HG02642 (cell line): ENCODE measurements at regions not wholly inside any gene's neighbourhood (a gene's known extent, or its start where the extent isn't known, plus 50 kb on each side); places are given as distances from the start of the nearest gene placed in this dataset.
"Not testable (repeated sequence)": the region's sequence is repeated elsewhere in the genome, so short reads cannot be mapped to it uniquely, and the experiment has no call there.

ENCODE experiments used
- ATAC-seq: cut with Tn5 transposase; IDR thresholded peaks from one replicate; pipeline ENCODE4 v1.9.1; 2021; ENCODE audit warnings: mild to moderate bottlenecking; ENCODE audit not compliant: unreplicated experiment, poor library complexity

- ATAC-seq = no peak
Observed at GRCh38 chr1:104630567-104631149, 881.0 kb downstream of the AMY1C start.

DNA sequence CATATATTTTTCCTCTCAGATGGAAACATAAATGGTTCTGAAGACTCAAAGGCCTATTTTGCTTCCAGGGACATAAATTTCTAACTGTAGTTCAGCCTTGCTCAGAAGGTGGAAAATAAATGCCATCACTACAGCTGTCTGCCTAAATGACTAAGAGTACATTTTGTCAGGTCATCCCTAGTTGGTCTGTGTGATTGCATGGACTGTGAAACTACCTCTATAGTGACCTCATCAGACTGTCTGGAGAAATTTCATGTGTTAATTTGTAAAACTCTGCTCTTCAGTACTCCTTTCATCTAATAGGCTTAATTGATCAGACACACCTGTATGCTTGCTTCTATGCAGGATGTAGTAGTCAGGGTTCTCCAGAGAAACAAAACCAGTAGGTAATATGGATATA lies 886.9 kb downstream of the AMY1C start:
- peak; percentile 50 for ATAC-seq

GRCh38 chr1:104646233-104646632 lies 896.5 kb downstream of the AMY1C start:
- ATAC-seq = no peak

DNA sequence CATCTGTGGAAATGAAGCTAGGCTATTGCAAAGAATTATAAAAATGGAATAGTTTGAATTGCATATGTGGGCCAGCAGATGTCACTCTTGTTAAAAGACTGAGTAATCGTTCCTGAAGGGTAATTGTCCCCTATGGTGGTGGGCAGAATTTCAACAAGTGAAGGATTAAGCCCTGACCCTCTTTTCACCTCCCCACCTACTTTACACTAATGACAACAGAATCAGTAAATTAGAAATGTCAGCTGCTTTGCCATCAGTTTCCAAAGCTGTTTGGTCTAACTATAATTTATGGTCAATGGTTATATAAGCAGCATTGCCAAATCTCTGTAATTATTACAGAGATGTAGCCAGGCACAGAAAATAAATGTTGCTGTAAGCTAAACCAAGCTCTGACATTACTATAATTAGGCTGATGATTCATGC lies 898.6 kb downstream of the AMY1C start:
- ATAC-seq = peak; percentile 73

DNA sequence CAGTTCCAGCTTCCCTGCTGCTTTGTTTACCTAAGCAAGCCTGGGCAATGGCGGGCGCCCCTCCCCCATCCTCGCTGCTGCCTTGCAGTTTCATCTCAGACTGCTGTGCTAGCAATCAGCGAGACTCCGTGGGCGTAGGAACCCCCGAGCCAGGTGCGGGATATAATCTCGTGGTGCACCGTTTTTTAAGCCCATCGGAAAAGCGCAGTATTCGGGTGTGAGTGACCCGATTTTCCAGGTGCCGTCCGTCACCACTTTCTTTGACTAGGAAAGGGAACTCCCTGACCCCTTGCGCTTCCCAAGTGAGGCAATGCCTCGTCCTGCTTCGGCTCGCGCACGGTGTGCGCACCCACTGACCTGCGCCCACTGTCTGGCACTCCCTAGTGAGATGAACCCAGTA lies 914.7 kb downstream of the AMY1C start:
- ATAC-seq = not testable (repeated sequence)

GRCh38 chr1:104665300-104665699 lies 915.6 kb downstream of the AMY1C start:
- no peak for ATAC-seq

DNA sequence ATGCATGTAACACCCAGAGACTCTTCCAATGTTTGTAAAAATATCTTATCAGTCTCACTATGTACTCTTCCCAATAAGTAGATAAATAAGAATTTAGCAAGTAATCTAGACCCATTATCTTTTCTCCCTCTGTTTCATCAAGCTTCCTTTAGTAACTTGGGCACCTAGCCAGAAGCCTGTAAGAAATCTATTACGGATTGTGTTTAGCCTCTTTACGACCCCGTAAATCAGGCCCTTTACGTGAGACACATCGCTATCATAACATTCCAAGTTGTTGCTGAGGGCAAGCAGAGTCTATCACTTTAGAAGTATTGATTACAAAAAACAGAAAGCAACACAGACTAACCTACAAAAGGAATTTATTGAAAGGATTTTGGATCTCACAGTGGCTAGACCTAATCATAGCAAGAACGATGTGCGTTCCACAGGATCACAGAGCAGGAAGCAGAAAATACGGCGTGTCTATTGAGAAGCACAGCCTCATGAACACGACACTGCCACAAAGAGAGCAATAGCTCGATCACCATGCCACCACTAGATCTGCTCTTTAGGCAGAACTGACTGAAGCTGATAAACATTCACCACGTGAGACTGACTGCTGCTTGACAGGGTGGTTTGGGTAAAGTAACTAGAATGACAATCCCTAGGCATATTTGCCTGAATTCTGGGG lies 922.1 kb downstream of the AMY1C start:
- no peak for ATAC-seq

- no peak for ATAC-seq
Observed at GRCh38 chr1:104699433-104699832, 949.7 kb downstream of the AMY1C start.

GRCh38 chr1:104702731-104703130 lies 953.0 kb downstream of the AMY1C start:
- no peak for ATAC-seq

DNA sequence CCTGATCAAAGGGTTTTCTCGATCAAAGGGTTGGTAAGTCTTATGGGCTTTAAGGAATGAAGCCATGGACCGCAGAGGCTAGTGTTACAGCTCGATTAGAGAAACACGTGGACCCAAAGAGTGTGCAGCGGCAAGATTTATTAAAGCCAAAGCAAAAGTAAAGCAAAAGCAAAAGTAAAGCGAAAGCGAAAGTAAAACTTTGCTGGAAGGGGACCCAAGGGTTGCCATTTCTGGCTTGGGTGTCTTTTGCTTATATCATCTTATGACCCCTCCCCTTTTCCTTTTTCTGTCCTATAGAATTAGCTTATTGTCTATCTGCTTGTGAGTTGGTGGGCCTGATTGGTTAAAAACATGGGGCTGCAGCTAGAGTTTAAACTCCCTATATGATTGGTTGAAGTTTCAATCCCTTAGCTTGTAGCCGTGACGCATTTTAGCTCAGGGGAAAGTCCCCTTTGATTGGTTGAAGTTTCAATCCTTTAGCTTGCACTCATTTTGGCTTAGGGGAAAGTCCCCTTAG lies 957.0 kb downstream of the AMY1C start:
- peak; percentile 70 for ATAC-seq

- ATAC-seq = no peak
Observed at GRCh38 chr1:104718752-104719151, 969.1 kb downstream of the AMY1C start.

- ATAC-seq = no peak
Observed at GRCh38 chr1:104720741-104721140, 971.0 kb downstream of the AMY1C start.

- ATAC-seq = no peak
Observed at GRCh38 chr1:104726917-104727316, 977.2 kb downstream of the AMY1C start.

- no peak for ATAC-seq
Observed at GRCh38 chr1:104733866-104734265, 984.2 kb downstream of the AMY1C start.

DNA sequence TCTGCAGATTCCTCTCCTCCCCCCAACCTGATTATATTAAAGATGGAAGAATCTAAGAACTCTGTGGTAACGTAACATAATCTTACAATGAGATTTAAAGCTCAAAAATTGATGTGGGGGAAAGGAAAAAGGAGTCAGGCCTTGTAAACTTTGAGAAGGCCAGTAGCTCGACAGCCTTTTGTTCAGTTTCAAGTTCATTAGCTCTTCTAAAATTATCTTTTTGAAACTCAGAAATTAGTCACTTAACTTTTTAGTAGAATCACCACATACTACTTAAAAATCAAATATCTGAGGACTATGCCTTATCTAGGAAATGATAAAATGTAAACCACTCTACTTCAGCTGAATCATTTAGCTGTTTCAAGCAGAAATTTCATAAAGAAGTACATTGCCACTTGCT lies 996.2 kb downstream of the AMY1C start:
- peak; percentile 54 for ATAC-seq

- ATAC-seq = no peak
Observed at GRCh38 chr1:104746994-104747393, 997.3 kb downstream of the AMY1C start.

DNA sequence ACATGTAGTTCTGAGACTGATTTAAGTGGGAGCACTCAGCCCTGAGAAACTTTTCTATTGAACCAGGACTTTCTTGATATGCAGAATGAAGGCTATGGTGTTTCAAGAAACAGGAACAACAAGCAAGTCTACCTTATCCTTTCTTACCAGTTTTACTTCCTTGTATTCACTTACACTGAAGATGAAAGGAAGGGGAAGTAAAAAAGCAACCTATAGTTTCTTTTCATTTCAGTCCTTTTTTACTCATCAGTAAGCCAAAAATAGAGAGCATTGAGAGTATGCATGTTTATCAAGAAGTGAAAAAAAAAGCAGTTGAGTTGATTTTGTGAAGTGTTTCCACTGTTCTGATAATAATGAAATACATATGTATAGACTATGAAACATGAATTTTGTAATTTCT lies 1010.3 kb downstream of the AMY1C start:
- ATAC-seq = peak; percentile 94

- no peak for ATAC-seq
Observed at GRCh38 chr1:104761961-104762570, 1012.4 kb downstream of the AMY1C start.

DNA sequence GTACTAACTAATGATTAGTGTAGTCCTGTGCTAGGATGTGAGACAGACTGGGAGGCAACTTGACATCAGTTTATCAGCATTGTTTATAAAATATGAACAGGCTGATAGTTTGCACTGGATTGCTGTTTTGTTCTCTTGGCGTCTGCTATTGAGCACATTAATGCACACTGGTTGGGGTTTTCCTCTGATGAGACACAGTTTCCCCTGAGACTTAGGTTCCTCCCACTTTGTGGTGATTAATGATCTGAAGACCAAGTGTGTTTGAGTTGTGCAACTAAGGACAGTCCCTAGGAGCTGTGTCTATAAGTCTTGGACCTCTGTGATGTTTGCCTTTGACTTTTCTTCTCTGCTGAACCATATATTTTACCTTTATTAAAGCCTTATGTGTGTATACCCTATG lies 1015.4 kb downstream of the AMY1C start:
- peak; percentile 91 for ATAC-seq

DNA sequence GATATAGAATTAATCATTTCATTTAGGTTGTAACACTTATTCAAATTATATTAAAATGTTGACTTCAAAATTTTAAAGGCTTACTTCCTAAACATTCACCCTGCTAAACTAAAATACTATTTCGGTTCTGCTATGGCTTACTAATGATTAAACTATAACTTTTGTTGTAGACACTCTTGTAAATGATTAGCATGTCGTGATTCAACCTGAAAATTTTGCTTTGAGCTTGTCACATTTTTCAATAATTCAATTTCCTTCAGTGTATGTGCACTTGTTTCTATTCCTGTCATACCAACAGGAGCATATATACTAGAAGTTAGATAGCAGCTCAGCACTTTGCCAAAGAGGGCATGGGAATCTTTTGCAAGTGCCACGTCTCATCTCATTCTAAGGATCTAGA lies 1018.8 kb downstream of the AMY1C start:
- peak; percentile 62 for ATAC-seq

DNA sequence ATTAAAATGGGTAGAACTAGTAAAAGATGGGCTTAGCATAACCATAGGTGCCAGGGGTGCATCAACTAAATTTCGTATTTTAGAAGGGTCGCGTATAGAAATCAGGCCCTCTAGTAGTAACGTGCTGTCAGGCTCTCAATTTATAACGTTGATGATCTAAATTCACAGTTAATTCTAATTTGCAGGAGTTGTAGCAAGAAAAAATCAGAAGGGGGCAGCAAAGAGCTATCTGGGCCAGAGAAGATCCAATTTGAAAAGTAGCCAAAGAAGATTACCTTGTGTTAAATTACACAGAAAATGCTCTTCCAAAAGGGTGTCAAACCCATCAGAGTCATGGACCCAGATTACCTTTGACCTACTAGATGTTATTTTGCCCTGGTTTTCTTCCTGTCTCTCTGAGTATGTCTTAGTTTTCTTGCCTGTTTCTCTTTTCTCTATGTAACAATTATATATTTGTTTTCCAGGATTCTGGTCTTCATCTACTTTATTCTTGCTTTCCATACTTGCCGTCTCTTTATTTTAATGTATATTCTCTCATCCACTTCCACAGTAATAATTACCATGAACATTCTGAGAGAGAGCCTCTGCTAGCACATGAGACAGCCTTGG lies 1030.9 kb downstream of the AMY1C start:
- peak; percentile 74 for ATAC-seq
